DND-41 (cell line): ENCODE measurements at regions not wholly inside any gene's neighbourhood (a gene's known extent, or its start where the extent isn't known, plus 50 kb on each side); places are given as distances from the start of the nearest gene placed in this dataset.

Source experiments
- ATAC-seq: fragments of 200-7000 bp; cut with Tn5 transposase; 3 replicates; pipeline ENCODE4 v1.9.1; 2021; ENCODE audit warnings: low read depth; ENCODE audit not compliant: insufficient read depth
- DNase-seq: peaks from one replicate; pipeline ENCODE4 v3.0.0-alpha.2; 2020
- H2AFZ ChIP-seq: 2 replicates; pipeline ENCODE4 v1.6.0; 2012; ENCODE audit warnings: low read depth, low read length
- H3K27ac ChIP-seq: 2 replicates; pipeline ENCODE4 v1.5.1; 2012; ENCODE audit warnings: low read length, inconsistent platforms
- H3K27me3 ChIP-seq: fragments of 200-600 bp; sonication (generic); 2 replicates; pipeline ENCODE4 v1.6.0; 2012; ENCODE audit warnings: low read length, mild to moderate bottlenecking, inconsistent platforms; ENCODE audit not compliant: insufficient read depth, poor library complexity
- H3K36me3 ChIP-seq: 2 replicates; pipeline ENCODE4 v1.5.1; 2012; ENCODE audit warnings: low read length, inconsistent platforms; ENCODE audit not compliant: insufficient read depth
- H3K4me1 ChIP-seq: 2 replicates; pipeline ENCODE4 v1.5.1; 2012; ENCODE audit warnings: mild to moderate bottlenecking, low read length; ENCODE audit not compliant: insufficient read depth
- H3K4me2 ChIP-seq: 2 replicates; pipeline ENCODE4 v1.6.0; 2012; ENCODE audit warnings: mild to moderate bottlenecking, moderate library complexity, low read length, inconsistent platforms; ENCODE audit not compliant: insufficient read depth
- H3K4me3 ChIP-seq, 2 experiments: fragments of 200-600 bp in 1 of 2; shearing (Covaris generic) in 1 of 2; 2 replicates each; pipeline ENCODE4 v1.5.1; 2012 to 2016; ENCODE audit warnings: inconsistent platforms in 2 of 2, low read length in 2 of 2, mild to moderate bottlenecking in 2 of 2, low read depth in 1 of 2, moderate library complexity in 1 of 2
- H3K79me2 ChIP-seq: 2 replicates; pipeline ENCODE4 v1.6.0; 2012; ENCODE audit warnings: low read length, inconsistent platforms; ENCODE audit not compliant: insufficient read depth
- H3K9ac ChIP-seq: 2 replicates; pipeline ENCODE4 v1.6.0; 2012; ENCODE audit warnings: low read depth, mild to moderate bottlenecking, inconsistent platforms, low read length, moderate library complexity
- H3K9me3 ChIP-seq: 2 replicates; pipeline ENCODE4 v1.5.1; 2012; ENCODE audit warnings: low read length, moderate library complexity, mild to moderate bottlenecking, inconsistent platforms; ENCODE audit not compliant: insufficient read depth, severe bottlenecking
- H4K20me1 ChIP-seq: 2 replicates; pipeline ENCODE4 v1.6.0; 2012; ENCODE audit warnings: low read length; ENCODE audit not compliant: insufficient read depth
- EZH2 ChIP-seq: IDR thresholded peaks from 3 replicates; pipeline ENCODE4 v1.6.1; 2012; ENCODE audit warnings: borderline replicate concordance, low read depth, mild to moderate bottlenecking, moderate library complexity, low read length, inconsistent platforms; ENCODE audit not compliant: severe bottlenecking
- TF ChIP-seq, protein P1 (sequence below): IDR thresholded peaks from 2 replicates; pipeline ENCODE4 v1.5.1; 2012; ENCODE audit warnings: borderline replicate concordance, low read length, moderate library complexity, mild to moderate bottlenecking; ENCODE audit not compliant: poor library complexity, severe bottlenecking; ENCODE audit errors: extremely low read depth

DNA sequence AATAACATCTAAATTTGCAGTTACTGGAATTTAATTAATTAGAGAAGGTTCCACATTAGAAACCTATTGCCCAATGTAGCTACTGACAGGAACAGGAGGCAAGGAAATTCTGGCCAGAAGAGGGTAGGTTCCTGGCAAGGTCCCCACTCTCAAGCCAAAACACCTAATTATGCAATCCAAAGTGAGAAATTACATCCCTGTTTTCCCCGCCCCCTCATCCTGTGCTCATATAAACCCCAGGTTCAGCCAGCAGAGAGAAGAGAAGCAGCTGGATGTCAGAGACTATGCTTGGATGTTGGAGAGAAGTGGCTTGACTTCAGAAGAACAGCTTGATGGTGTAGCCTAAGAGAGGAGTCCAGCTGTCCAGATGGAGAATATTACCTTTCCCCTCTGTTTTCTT is 951.3 kb upstream of the PRR20A start:
- no peaks in the 10 kb centered on the region for H3K4me1 ChIP-seq
- DNase-seq (no peak), ATAC-seq (no peak)
- no peaks in the 10 kb centered on the region for H3K36me3 ChIP-seq
- no peaks in the 10 kb centered on the region for H3K27me3 ChIP-seq
- TF ChIP-seq, protein P1, sequence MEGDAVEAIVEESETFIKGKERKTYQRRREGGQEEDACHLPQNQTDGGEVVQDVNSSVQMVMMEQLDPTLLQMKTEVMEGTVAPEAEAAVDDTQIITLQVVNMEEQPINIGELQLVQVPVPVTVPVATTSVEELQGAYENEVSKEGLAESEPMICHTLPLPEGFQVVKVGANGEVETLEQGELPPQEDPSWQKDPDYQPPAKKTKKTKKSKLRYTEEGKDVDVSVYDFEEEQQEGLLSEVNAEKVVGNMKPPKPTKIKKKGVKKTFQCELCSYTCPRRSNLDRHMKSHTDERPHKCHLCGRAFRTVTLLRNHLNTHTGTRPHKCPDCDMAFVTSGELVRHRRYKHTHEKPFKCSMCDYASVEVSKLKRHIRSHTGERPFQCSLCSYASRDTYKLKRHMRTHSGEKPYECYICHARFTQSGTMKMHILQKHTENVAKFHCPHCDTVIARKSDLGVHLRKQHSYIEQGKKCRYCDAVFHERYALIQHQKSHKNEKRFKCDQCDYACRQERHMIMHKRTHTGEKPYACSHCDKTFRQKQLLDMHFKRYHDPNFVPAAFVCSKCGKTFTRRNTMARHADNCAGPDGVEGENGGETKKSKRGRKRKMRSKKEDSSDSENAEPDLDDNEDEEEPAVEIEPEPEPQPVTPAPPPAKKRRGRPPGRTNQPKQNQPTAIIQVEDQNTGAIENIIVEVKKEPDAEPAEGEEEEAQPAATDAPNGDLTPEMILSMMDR: no peak
- no peak for TF ChIP-seq EZH2
- no peak overlapping the region for H3K4me3 ChIP-seq
- H2AFZ ChIP-seq: no peak overlapping the region
- H3K9ac ChIP-seq: no peak overlapping the region
- H3K4me2 ChIP-seq: no peak overlapping the region
- H3K79me2 ChIP-seq: no peaks in the 10 kb centered on the region
- no peak overlapping the region for H3K27ac ChIP-seq
- no peaks in the 10 kb centered on the region for H3K9me3 ChIP-seq
- H4K20me1 ChIP-seq: no peaks in the 10 kb centered on the region

DNA sequence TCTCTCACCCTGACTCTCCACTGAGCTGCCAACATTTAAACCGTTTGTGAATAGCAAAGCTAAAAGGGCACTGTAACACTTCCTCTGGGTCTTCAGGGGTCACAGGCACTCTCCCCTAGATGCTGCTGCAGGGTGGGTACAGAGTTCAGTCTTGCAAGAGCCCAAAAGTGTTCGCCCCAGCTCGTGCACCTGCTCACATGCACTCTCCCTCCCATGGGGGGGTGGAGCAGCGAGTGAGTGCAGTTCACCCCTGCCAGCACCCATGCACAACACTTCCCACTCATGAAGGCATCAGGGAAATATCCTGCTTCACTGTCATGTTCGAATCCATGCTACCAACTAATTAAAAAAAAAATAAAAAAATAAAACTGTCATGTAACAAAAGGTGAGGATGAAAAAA is 950.7 kb upstream of the PRR20A start:
- H2AFZ ChIP-seq: no peak overlapping the region
- ATAC-seq: no peak
- H3K36me3 ChIP-seq: no peaks in the 10 kb centered on the region

DNA sequence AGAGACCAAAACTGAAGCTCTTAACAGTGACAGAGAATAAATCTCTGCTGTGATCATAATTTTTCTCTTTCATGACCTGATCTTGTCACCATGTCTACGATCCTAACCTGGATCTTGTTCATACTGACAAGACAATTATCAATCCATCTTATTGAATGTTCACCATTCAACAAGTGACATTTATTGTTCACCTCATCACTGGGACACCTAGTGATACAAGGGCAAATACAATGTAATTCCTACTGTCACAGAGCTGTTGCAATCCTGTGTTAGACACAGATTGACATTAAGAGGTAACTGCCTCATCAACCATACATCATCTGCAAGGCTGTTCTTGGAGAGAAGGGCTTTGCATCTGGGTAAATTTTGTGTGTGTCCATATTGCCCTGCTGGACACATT is 942.4 kb upstream of the PRR20A start:
- H3K9ac ChIP-seq: no peak overlapping the region
- H3K27ac ChIP-seq: no peak overlapping the region
- H3K4me1 ChIP-seq: no peaks in the 10 kb centered on the region
- no peaks in the 10 kb centered on the region for H3K27me3 ChIP-seq
- H4K20me1 ChIP-seq: no peaks in the 10 kb centered on the region
- ATAC-seq (no peak), DNase-seq (no peak)
- H3K4me2 ChIP-seq: no peak overlapping the region
- H3K9me3 ChIP-seq: no peaks in the 10 kb centered on the region
- no peaks in the 10 kb centered on the region for H3K36me3 ChIP-seq
- no peaks in the 10 kb centered on the region for H3K79me2 ChIP-seq
- no peak overlapping the region for H2AFZ ChIP-seq
- no peak overlapping the region for H3K4me3 ChIP-seq
- TF ChIP-seq EZH2: no peak
- TF ChIP-seq, protein P1: no peak

More for the DNA sequence above, 950.7 kb upstream of the PRR20A start:
- no peaks in the 10 kb centered on the region for H3K4me1 ChIP-seq
- no peak for DNase-seq
- no peaks in the 10 kb centered on the region for H3K79me2 ChIP-seq
- no peak overlapping the region for H3K4me3 ChIP-seq
- no peaks in the 10 kb centered on the region for H3K9me3 ChIP-seq
- H3K27ac ChIP-seq: no peak overlapping the region
- no peak for TF ChIP-seq EZH2
- TF ChIP-seq, protein P1: no peak
- H3K4me2 ChIP-seq: no peak overlapping the region
- no peaks in the 10 kb centered on the region for H4K20me1 ChIP-seq
- no peaks in the 10 kb centered on the region for H3K27me3 ChIP-seq
- no peak overlapping the region for H3K9ac ChIP-seq

DNA sequence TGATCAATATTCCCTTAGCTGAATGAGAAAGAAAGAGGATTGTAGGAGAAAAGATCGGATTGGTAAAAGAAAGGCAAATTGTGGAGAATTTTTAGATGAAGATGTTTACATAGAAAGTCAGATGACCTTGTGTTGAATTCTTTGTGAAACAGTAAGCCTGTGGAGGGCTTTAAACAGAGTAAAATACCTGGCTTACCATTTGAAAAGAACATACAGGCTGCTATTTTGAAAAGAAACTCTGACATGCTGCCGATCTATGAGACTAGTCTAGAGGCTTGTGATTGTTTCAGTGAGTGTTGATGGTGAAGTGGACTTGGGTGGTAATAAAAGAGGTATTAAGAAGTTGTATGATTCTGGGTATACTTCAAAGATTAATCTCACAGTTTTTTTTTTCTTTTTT is 938.9 kb upstream of the PRR20A start:
- ATAC-seq: no peak

More for the DNA sequence above, 938.9 kb upstream of the PRR20A start:
- no peak overlapping the region for H3K27ac ChIP-seq
- no peak overlapping the region for H3K9ac ChIP-seq
- TF ChIP-seq, protein P1: no peak
- TF ChIP-seq EZH2: no peak
- H4K20me1 ChIP-seq: no peaks in the 10 kb centered on the region
- H3K27me3 ChIP-seq: no peaks in the 10 kb centered on the region
- H3K4me2 ChIP-seq: no peak overlapping the region
- no peaks in the 10 kb centered on the region for H3K4me1 ChIP-seq
- H3K9me3 ChIP-seq: no peaks in the 10 kb centered on the region
- H3K79me2 ChIP-seq: no peaks in the 10 kb centered on the region
- H3K4me3 ChIP-seq: no peak overlapping the region
- no peaks in the 10 kb centered on the region for H3K36me3 ChIP-seq
- H2AFZ ChIP-seq: no peak overlapping the region
- DNase-seq: no peak
